T-helper 17 cell (primary cell): ENCODE measurements at regions not wholly inside any gene's neighbourhood (a gene's known extent, or its start where the extent isn't known, plus 50 kb on each side); places are given as distances from the start of the nearest gene placed in this dataset.

Experiments used
- ATAC-seq: fragments of 150-1000 bp; cut with Tn5 transposase; 2 replicates; pipeline ENCODE4 v1.10.0; 2021; ENCODE audit warnings: mild to moderate bottlenecking, moderate library complexity
- DNase-seq, 3 donors: peaks; one replicate each; pipeline versions ENCODE4 v3.0.0 to v3.0.0-alpha.2; 2020 to 2021
- H3K9me3 ChIP-seq: one replicate; pipeline ENCODE4 v1.7.0; 2013; ENCODE audit warnings: low read length, mild to moderate bottlenecking; ENCODE audit not compliant: control insufficient read depth, poor library complexity, severe bottlenecking
- H3K27ac Mint-ChIP-seq: one replicate; pipeline ENCODE4 v1.8.0; 2022; ENCODE audit warnings: mild to moderate bottlenecking, moderate library complexity, mixed read lengths
- H3K27me3 Mint-ChIP-seq: one replicate; pipeline ENCODE4 v1.8.0; 2022; ENCODE audit warnings: mixed read lengths
- H3K36me3 Mint-ChIP-seq: one replicate; pipeline ENCODE4 v1.8.0; 2022; ENCODE audit warnings: low read depth, mixed read lengths
- H3K4me1 Mint-ChIP-seq: one replicate; pipeline ENCODE4 v1.8.0; 2022; ENCODE audit warnings: mild to moderate bottlenecking, mixed read lengths
- H3K4me3 Mint-ChIP-seq: one replicate; pipeline ENCODE4 v1.8.0; 2022; ENCODE audit warnings: mild to moderate bottlenecking, moderate library complexity, mixed read lengths

DNA sequence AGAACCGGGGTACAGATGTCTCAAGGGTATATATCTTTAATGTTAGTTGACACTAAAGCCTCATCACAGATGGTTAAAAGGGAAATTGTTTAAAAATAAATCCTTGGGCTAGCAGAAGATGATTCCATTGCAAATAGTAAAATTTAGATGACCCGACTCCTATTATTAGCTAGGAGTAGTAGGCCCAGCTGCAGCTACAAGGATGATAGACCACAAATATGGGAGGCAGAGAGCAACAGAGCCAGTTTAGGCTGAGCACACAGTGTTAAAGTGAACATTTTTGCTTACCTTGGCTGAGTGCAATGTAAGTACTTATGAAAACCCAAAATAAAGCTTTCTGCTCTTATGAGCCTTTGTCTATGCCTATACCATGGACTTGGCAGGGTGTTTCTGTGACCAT, 100.5 kb upstream of the COL11A1 start:
- Mint-ChIP-seq H3K36me3 (no peaks in the 10 kb centered on the region), H3K27ac (no peak overlapping the region)
- DNase-seq = no peak

GRCh38 chr1:103199001-103199400, 90.7 kb upstream of the COL11A1 start:
- no peak overlapping the region for H3K4me3 Mint-ChIP-seq
- no peaks in the 10 kb centered on the region for H3K4me1 Mint-ChIP-seq
- DNase-seq (no peak), ATAC-seq (no peak)
- H3K27ac Mint-ChIP-seq = no peak overlapping the region
- H3K9me3 ChIP-seq = no peaks in the 10 kb centered on the region
- H3K27me3 Mint-ChIP-seq = no peaks in the 10 kb centered on the region
- no peaks in the 10 kb centered on the region for H3K36me3 Mint-ChIP-seq

More for the DNA sequence above, 100.5 kb upstream of the COL11A1 start:
- no peak for ATAC-seq
- H3K4me3 Mint-ChIP-seq = no peak overlapping the region
- no peaks in the 10 kb centered on the region for H3K27me3 Mint-ChIP-seq
- H3K9me3 ChIP-seq = no peaks in the 10 kb centered on the region
- H3K4me1 Mint-ChIP-seq = no peaks in the 10 kb centered on the region

DNA sequence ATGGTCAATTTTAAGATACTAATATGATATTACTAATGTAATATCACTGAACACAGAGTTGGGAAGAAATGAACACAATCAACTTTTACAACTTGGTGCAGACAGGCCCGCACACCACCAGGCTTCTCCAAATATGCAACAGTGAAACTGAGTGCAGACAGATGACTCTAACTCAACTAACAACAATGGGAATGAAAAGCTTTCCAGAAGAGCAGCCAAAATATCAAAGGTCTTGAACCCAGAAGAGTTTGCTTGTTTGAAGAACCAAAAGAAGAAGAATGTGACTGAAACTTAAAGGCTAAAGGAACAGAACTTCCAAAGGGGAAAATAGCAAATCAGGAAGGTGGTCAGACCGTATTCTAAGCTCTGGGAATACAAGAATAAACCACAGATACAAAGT, 89.8 kb upstream of the COL11A1 start:
- Mint-ChIP-seq H3K4me3 (no peak overlapping the region), H3K27me3 (no peaks in the 10 kb centered on the region), H3K27ac (no peak overlapping the region), H3K4me1 (no peaks in the 10 kb centered on the region), H3K36me3 (no peaks in the 10 kb centered on the region)
- no peaks in the 10 kb centered on the region for H3K9me3 ChIP-seq
- ATAC-seq = no peak
- no peak for DNase-seq

DNA sequence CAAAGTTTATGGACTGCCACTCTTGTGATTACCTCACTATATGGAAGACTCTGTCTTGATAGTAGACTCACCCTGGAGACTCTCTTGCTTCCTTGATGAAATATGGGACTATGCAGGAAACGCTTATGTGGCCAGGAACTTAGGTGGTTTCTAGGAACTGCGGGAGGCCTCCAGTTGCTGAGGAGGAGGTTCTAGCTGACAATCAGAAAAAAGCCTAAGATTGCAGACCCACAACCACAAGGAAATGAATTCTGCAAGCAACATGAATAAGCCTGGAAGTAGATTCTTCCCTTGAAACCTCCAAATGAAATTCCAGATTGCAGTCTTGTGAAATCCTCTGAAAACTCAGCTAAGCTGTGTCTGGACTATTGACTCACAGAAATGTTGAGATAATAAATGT, 88.9 kb upstream of the COL11A1 start:
- no peak overlapping the region for H3K27ac Mint-ChIP-seq
- ATAC-seq (no peak), DNase-seq (no peak)
- no peaks in the 10 kb centered on the region for H3K4me1 Mint-ChIP-seq
- H3K9me3 ChIP-seq = no peaks in the 10 kb centered on the region
- H3K36me3 Mint-ChIP-seq = no peaks in the 10 kb centered on the region
- no peak overlapping the region for H3K4me3 Mint-ChIP-seq
- H3K27me3 Mint-ChIP-seq = no peaks in the 10 kb centered on the region

- H3K4me1 Mint-ChIP-seq = no peaks in the 10 kb centered on the region
Observed at GRCh38 chr1:103194984-103195383, 86.7 kb upstream of the COL11A1 start.

DNA sequence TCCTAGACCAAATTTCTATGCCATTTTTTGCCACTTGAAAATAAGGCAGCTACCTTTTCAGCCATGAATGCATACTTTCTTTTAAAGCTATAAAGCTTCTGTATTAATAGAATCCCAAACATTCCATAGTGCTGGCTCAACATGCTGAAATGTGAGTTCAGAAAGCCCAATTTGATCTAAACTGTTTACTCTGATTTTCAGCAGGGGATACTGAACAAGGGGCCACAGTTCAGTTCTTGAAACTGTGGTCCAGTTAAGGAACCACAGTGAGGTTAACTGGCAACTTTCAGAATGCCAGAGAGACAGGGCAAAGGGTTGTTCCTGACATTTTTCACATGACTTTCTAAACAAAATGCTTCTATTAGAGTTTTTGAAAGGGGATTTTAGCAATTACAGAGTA, 85.7 kb upstream of the COL11A1 start:
- Mint-ChIP-seq H3K27ac (no peak overlapping the region), H3K4me3 (no peak overlapping the region), H3K27me3 (no peaks in the 10 kb centered on the region), H3K36me3 (no peaks in the 10 kb centered on the region), H3K4me1 (no peaks in the 10 kb centered on the region)
- DNase-seq = no peak
- no peaks in the 10 kb centered on the region for H3K9me3 ChIP-seq
- ATAC-seq = no peak

More at GRCh38 chr1:103194984-103195383, 86.7 kb upstream of the COL11A1 start:
- no peaks in the 10 kb centered on the region for H3K36me3 Mint-ChIP-seq
- H3K27me3 Mint-ChIP-seq = no peaks in the 10 kb centered on the region
- no peak overlapping the region for H3K27ac Mint-ChIP-seq
- no peak overlapping the region for H3K4me3 Mint-ChIP-seq
- no peaks in the 10 kb centered on the region for H3K9me3 ChIP-seq
- DNase-seq (no peak), ATAC-seq (no peak)

DNA sequence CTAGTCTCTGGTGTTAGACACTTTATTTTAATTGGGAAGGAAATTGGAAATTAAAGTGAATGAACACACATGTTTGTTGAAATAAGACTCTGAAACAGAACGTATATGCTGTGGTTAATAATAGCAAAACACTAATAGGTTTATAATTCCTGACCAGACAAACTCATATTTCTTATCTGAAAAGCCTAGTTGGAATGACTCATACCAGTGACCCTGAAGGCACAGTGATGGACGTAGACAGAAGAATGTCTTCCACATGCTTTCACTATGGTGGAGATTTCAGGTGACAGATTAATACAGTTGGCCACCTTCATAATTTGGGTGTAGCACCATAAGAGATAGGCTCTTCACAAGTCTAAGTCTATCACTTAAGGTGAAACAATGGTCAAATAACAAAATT, 83.0 kb upstream of the COL11A1 start:
- no peak overlapping the region for H3K4me3 Mint-ChIP-seq
- DNase-seq = no peak
- H3K4me1 Mint-ChIP-seq = no peaks in the 10 kb centered on the region
- H3K9me3 ChIP-seq = no peaks in the 10 kb centered on the region
- no peaks in the 10 kb centered on the region for H3K36me3 Mint-ChIP-seq
- H3K27me3 Mint-ChIP-seq = no peaks in the 10 kb centered on the region
- no peak for ATAC-seq
- H3K27ac Mint-ChIP-seq = no peak overlapping the region

DNA sequence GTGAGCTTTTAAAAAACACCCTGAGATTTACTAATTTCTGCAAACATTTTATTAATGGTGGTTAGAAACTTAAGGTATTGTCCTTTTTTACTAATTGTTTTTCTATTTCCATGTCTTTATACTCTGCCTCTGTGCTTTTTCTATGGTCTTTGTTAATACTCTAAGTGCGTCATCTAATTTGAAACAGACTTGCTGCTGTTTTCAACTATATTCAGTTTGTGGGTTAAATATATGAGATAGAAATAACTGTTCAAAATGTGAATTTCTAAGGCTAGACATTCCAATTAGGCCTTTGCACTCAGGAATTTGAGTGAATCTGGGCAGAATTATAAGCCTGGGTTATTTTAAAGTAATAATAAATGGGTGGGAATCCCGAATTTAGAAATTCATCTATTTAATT, 82.4 kb upstream of the COL11A1 start:
- Mint-ChIP-seq H3K27me3 (no peaks in the 10 kb centered on the region), H3K4me1 (no peaks in the 10 kb centered on the region), H3K4me3 (no peak overlapping the region), H3K36me3 (no peaks in the 10 kb centered on the region), H3K27ac (no peak overlapping the region)
- DNase-seq (no peak), ATAC-seq (no peak)
- no peaks in the 10 kb centered on the region for H3K9me3 ChIP-seq

DNA sequence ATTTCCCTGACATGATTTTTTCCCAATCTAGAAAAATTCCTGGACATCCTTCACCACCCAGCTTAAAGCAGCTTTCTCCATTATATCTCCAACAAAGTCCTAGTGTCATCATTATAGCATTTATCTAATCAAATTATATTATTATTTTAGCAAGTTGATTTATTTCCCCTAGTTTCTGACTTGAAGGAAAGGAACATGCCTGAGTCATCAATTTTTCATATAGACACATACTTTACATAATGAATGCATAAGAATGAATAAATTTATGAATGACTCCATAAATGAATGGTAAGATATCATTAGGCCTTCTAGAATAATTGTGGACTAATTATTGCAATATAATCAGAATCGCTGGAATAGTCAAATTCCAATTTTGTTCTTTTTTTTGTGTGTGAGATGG, 79.4 kb upstream of the COL11A1 start:
- Mint-ChIP-seq H3K27ac (no peak overlapping the region), H3K4me1 (no peaks in the 10 kb centered on the region), H3K27me3 (no peaks in the 10 kb centered on the region), H3K36me3 (no peaks in the 10 kb centered on the region), H3K4me3 (no peak overlapping the region)
- no peaks in the 10 kb centered on the region for H3K9me3 ChIP-seq
- no peak for ATAC-seq
- DNase-seq = no peak

DNA sequence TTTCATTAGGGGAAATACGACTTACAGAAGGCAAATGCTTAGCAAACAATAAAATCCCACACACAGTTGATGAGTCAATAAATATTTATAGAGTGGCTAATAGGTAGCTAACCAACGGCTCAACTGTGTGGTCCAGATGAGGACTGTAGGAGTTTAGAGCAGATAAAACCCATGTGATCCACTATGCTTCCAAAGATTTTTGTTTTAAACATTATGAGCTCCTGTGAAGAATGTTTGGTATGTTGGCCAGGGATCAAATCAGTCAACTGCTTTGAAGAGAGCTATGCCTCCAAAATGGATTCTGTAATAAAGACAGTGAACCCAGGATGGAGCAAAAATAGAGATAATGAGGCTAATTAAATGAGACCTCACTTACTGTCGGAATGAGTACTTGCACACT, 72.3 kb upstream of the COL11A1 start:
- ATAC-seq (no peak), DNase-seq (no peak)
- no peaks in the 10 kb centered on the region for H3K27me3 Mint-ChIP-seq
- no peak overlapping the region for H3K4me3 Mint-ChIP-seq
- no peaks in the 10 kb centered on the region for H3K36me3 Mint-ChIP-seq
- H3K9me3 ChIP-seq = no peaks in the 10 kb centered on the region
- no peaks in the 10 kb centered on the region for H3K4me1 Mint-ChIP-seq
- H3K27ac Mint-ChIP-seq = no peak overlapping the region

- ATAC-seq = no peak
- Mint-ChIP-seq H3K27ac (no peak overlapping the region), H3K4me1 (no peaks in the 10 kb centered on the region), H3K27me3 (no peaks in the 10 kb centered on the region), H3K36me3 (no peaks in the 10 kb centered on the region), H3K4me3 (no peak overlapping the region)
- H3K9me3 ChIP-seq = no peaks in the 10 kb centered on the region
- no peak for DNase-seq
Observed at GRCh38 chr1:103177108-103177775, 68.9 kb upstream of the COL11A1 start.

GRCh38 chr1:103171041-103171590, 62.8 kb upstream of the COL11A1 start:
- no peak for ATAC-seq
- Mint-ChIP-seq H3K4me3 (no peak overlapping the region), H3K27me3 (no peaks in the 10 kb centered on the region), H3K36me3 (no peaks in the 10 kb centered on the region), H3K4me1 (no peaks in the 10 kb centered on the region), H3K27ac (no peak overlapping the region)
- DNase-seq = no peak
- H3K9me3 ChIP-seq = no peaks in the 10 kb centered on the region

- Mint-ChIP-seq H3K27me3 (no peaks in the 10 kb centered on the region), H3K36me3 (no peaks in the 10 kb centered on the region), H3K4me1 (no peaks in the 10 kb centered on the region), H3K27ac (no peak overlapping the region), H3K4me3 (no peak overlapping the region)
- ATAC-seq = no peak
- H3K9me3 ChIP-seq = no peaks in the 10 kb centered on the region
- DNase-seq = no peak
Observed at GRCh38 chr1:103170609-103171008, 62.3 kb upstream of the COL11A1 start.

DNA sequence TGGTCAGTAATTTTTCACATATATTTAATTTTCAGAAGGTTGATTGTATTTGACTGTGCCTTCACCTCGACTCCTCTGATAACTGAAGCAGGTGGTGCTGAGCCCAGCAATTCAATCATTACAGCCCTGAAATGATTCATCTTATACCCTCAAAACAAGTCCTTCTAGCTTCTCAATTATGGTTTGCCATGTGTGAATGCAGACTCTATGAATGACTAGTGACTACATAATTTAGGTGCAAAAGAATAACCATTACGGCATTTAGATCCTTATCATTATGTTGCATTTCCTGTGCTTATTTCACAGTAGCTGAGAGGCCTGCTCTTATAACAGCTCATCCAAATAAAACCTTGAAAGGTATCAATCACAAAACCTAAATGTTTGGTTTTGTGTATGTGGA, 54.0 kb upstream of the COL11A1 start:
- Mint-ChIP-seq H3K4me3 (no peak overlapping the region), H3K4me1 (no peaks in the 10 kb centered on the region), H3K27me3 (no peaks in the 10 kb centered on the region), H3K36me3 (no peaks in the 10 kb centered on the region), H3K27ac (no peak overlapping the region)
- DNase-seq (no peak), ATAC-seq (no peak)
- H3K9me3 ChIP-seq = no peaks in the 10 kb centered on the region
